BJ (cell line): ENCODE measurements at regions not wholly inside any gene's neighbourhood (a gene's known extent, or its start where the extent isn't known, plus 50 kb on each side); places are given as distances from the start of the nearest gene placed in this dataset.
"Not testable (repeated sequence)": the region's sequence is repeated elsewhere in the genome, so short reads cannot be mapped to it uniquely, and the experiment has no call there.

Source experiments
- CTCF ChIA-PET: fragments of 350-600 bp; formaldehyde crosslinking; extraction: SDS; loops from one replicate; lab custom pipeline; 2021; ENCODE audit warnings: antibody characterized with exemption, inconsistent platforms; lab: Yijun Ruan, JAX
- POLR2A ChIA-PET: fragments of 300-600 bp; sonication (Branson Sonifier 250); formaldehyde crosslinking; extraction: SDS; loops from one replicate; lab custom pipeline; 2021; ENCODE audit warnings: antibody characterized with exemption; lab: Charles Lee
- DNase-seq: peaks from one replicate; pipeline ENCODE4 v3.0.0-alpha.2; 2011; ENCODE audit warnings: low read depth
- H3K27me3 ChIP-seq: 2 replicates; pipeline ENCODE4 v1.6.0; 2011; ENCODE audit warnings: low read length; ENCODE audit not compliant: control insufficient read depth, insufficient read depth
- H3K36me3 ChIP-seq: 2 replicates; pipeline ENCODE4 v1.5.1; 2011; ENCODE audit warnings: low read length; ENCODE audit not compliant: control insufficient read depth, insufficient read depth
- H3K4me3 ChIP-seq: 2 replicates; pipeline ENCODE4 v1.5.1; 2011; ENCODE audit warnings: low read depth, mild to moderate bottlenecking, control low read depth, low read length
- TF ChIP-seq, protein P1 (sequence below): IDR thresholded peaks from 2 replicates; pipeline ENCODE4 v1.5.1; 2011; ENCODE audit warnings: low read depth, mild to moderate bottlenecking, control low read depth, inconsistent platforms, low read length, moderate library complexity; ENCODE audit not compliant: insufficient read depth

DNA sequence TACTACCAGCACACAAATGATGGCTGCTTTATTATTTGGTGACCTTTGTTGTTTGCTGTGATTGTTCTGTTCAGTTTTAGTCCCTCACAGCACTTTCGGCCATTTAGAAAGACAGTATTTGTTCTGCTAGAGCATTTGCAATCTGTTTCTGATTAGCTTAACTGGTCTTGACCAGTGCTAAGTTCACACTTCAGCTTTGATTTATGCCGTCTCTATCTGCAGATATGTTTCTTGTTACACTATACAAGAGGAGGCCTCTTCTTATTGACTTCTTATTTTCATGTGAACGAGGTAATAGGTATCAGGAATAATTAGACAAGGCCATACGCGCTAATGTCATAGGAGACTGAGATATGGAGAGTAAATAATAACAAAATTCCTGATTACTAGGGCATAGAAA lies 253.0 kb upstream of the PLGLB2 start:
- H3K4me3 ChIP-seq, CTCF ChIA-PET, DNase-seq: not testable (repeated sequence)

DNA sequence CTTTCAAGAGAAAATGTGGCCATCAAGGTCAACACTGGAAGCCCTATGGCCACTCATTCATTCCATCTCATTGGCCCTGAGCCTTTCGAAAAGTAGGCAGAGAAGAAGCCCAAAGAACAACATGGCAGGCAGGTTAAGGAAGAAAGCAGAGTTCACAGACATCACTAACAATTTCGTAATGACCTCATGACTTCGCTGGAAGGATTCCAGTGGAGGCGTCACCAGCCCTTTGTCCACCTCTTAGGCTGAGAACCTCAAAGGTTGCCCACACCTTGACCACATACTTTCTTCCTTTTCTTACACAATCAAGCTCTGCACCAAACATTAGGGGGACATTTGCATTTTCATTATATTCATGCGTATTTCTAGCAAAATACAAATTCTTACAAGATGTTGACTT lies 252.4 kb upstream of the PLGLB2 start:
- DNase-seq, H3K36me3 ChIP-seq, H3K27me3 ChIP-seq, POLR2A ChIA-PET, H3K4me3 ChIP-seq, CTCF ChIA-PET: not testable (repeated sequence)

More for the DNA sequence above, 253.0 kb upstream of the PLGLB2 start:
- POLR2A ChIA-PET, H3K27me3 ChIP-seq, H3K36me3 ChIP-seq: not testable (repeated sequence)

GRCh38 chr2:87496036-87497006 lies 251.6 kb upstream of the PLGLB2 start:
- POLR2A ChIA-PET, H3K4me3 ChIP-seq, DNase-seq, H3K27me3 ChIP-seq, H3K36me3 ChIP-seq, CTCF ChIA-PET: not testable (repeated sequence)
- TF ChIP-seq, protein P1, sequence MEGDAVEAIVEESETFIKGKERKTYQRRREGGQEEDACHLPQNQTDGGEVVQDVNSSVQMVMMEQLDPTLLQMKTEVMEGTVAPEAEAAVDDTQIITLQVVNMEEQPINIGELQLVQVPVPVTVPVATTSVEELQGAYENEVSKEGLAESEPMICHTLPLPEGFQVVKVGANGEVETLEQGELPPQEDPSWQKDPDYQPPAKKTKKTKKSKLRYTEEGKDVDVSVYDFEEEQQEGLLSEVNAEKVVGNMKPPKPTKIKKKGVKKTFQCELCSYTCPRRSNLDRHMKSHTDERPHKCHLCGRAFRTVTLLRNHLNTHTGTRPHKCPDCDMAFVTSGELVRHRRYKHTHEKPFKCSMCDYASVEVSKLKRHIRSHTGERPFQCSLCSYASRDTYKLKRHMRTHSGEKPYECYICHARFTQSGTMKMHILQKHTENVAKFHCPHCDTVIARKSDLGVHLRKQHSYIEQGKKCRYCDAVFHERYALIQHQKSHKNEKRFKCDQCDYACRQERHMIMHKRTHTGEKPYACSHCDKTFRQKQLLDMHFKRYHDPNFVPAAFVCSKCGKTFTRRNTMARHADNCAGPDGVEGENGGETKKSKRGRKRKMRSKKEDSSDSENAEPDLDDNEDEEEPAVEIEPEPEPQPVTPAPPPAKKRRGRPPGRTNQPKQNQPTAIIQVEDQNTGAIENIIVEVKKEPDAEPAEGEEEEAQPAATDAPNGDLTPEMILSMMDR, result peak; percentile 11; the same call in 1 of the 2 replicates

GRCh38 chr2:87497135-87497534 lies 250.8 kb upstream of the PLGLB2 start:
- CTCF ChIA-PET, DNase-seq, POLR2A ChIA-PET, H3K27me3 ChIP-seq, H3K4me3 ChIP-seq, H3K36me3 ChIP-seq: not testable (repeated sequence)

- H3K27me3 ChIP-seq, POLR2A ChIA-PET, H3K36me3 ChIP-seq, H3K4me3 ChIP-seq, CTCF ChIA-PET, DNase-seq: not testable (repeated sequence)
These were observed 250.2 kb upstream of the PLGLB2 start for GRCh38 chr2:87497700-87498099.

DNA sequence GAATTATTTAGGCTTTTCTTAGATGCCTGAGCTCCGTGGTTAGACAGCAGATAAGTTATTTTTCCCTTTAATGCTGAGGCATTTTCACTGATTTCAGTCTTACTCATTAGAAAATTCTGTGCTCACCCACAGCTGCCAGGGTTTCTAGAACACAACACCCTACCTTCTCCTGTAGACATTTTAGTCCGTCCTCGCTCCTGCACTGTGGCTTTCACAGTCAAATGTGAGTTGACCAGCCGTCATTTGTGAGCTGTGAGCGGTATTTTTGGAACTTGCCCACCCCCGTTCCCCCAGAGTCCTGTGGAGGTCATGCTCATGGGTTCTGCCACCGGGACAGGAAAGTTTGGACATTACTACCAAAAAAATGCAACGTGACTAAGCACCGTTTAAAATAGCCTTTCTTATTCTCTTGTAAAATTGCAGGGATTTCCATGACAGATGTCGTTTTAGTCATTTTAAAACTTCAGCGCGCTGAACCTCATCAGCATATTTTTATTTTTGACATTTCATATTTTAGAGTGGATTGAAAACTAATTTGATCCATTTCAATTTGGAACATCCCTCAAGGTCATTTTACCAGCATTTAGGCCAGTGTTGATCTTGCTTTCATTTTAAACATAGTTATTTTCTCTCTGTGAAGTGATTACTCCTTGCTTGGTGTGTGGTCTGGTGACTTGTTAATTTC lies 249.6 kb upstream of the PLGLB2 start:
- DNase-seq, H3K27me3 ChIP-seq, CTCF ChIA-PET, POLR2A ChIA-PET, H3K4me3 ChIP-seq, H3K36me3 ChIP-seq: not testable (repeated sequence)

DNA sequence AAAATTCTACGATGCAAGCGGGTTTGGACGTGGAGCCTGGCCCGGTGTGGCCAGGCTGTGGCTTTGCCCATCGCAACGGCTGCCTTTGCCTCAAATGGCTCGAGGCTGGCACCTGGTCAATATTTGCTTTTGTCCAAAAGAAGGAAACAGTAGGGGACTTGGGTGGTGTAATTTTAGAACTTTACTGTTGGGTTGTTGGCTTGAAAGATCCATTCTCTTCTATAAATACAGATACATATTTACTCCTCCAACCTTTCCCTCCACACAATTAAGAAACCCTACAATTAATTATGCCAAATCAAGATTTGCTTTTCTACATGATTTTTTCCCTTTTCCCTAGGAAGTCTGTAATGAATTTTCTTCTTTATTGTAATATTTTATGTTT lies 249.0 kb upstream of the PLGLB2 start:
- H3K4me3 ChIP-seq, H3K36me3 ChIP-seq, H3K27me3 ChIP-seq, CTCF ChIA-PET, POLR2A ChIA-PET, DNase-seq: not testable (repeated sequence)

DNA sequence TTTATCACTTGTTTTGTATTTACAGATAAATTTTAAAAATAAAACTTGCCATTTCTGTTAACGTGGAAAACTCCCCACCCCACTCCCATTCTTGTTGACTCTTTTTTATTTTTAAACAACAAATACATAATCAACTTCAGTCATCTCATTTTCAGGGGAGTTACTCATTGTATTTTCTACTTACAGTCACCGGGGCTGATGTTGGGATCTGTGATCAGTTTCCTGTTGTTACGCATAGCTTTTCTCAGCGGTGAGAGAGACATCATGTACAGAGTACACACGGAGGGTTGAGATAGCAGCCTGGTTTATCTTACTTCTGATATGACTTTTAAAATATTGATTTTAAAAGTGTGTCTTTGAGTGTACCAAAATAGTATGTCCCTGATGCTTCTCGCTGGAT lies 248.0 kb upstream of the PLGLB2 start:
- POLR2A ChIA-PET, DNase-seq, H3K27me3 ChIP-seq, CTCF ChIA-PET, H3K36me3 ChIP-seq, H3K4me3 ChIP-seq: not testable (repeated sequence)

DNA sequence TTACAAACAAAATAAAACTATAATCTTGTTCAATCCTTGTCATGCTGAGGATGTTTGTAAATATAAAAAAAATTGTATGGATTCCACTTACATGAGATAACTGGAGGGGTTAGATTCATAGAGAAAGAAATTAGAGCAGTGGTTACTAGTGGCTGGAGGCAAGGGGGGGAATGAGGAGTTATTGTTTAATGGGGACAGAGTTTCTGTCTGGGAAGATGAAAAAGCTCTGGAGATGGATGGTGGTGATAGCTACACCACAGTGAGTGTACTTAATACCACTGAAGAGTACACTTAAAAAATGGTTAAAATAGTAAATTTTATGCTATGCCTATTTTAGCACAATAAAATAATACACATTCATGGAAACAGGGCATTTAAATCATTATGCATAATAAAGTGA lies 247.5 kb upstream of the PLGLB2 start:
- H3K27me3 ChIP-seq, H3K4me3 ChIP-seq, POLR2A ChIA-PET, CTCF ChIA-PET, H3K36me3 ChIP-seq, DNase-seq: not testable (repeated sequence)

GRCh38 chr2:87500951-87501350 lies 246.9 kb upstream of the PLGLB2 start:
- H3K36me3 ChIP-seq, DNase-seq, H3K27me3 ChIP-seq, H3K4me3 ChIP-seq, CTCF ChIA-PET, POLR2A ChIA-PET: not testable (repeated sequence)
